Transverse colon (tissue), 4 donors: ENCODE measurements at regions not wholly inside any gene's neighbourhood (a gene's known extent, or its start where the extent isn't known, plus 50 kb on each side); places are given as distances from the start of the nearest gene placed in this dataset.

Experiments
- EP300 ChIP-seq: sonication (generic); formaldehyde crosslinking; IDR thresholded peaks from one replicate; pipeline ENCODE4 v1.6.1; 2017; ENCODE audit warnings: antibody characterized with exemption, low read depth
- POLR2A ChIP-seq: fragments of 450-650 bp; IDR thresholded peaks from one replicate; pipeline ENCODE4 v1.6.1; 2016; ENCODE audit warnings: antibody characterized with exemption, mild to moderate bottlenecking, moderate library complexity
- POLR2AphosphoS5 ChIP-seq, 3 donors: sonication (generic); formaldehyde crosslinking; IDR thresholded peaks; one replicate each; pipeline ENCODE4 v1.6.1; 2016; ENCODE audit warnings: antibody characterized with exemption in 3 of 3
- TF ChIP-seq, protein P1 (sequence below), 5 experiments: fragments of 200-600 bp in 3 of 5; fragments of 450-650 bp in 2 of 5; sonication (generic) in 3 of 5; IDR thresholded peaks; 1 replicate in 2 of 5; 2 replicates in 3 of 5; pipeline ENCODE4 v1.5.1; 2016 to 2017; ENCODE audit warnings: antibody characterized with exemption in 5 of 5, inconsistent platforms in 3 of 5, mild to moderate bottlenecking in 2 of 5, moderate library complexity in 1 of 5

GRCh38 chr12:13597837-13598236 lies 383.6 kb downstream of the GRIN2B start:
- TF ChIP-seq, protein P1, sequence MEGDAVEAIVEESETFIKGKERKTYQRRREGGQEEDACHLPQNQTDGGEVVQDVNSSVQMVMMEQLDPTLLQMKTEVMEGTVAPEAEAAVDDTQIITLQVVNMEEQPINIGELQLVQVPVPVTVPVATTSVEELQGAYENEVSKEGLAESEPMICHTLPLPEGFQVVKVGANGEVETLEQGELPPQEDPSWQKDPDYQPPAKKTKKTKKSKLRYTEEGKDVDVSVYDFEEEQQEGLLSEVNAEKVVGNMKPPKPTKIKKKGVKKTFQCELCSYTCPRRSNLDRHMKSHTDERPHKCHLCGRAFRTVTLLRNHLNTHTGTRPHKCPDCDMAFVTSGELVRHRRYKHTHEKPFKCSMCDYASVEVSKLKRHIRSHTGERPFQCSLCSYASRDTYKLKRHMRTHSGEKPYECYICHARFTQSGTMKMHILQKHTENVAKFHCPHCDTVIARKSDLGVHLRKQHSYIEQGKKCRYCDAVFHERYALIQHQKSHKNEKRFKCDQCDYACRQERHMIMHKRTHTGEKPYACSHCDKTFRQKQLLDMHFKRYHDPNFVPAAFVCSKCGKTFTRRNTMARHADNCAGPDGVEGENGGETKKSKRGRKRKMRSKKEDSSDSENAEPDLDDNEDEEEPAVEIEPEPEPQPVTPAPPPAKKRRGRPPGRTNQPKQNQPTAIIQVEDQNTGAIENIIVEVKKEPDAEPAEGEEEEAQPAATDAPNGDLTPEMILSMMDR (IDR thresholded peaks at IDR 0.05): no peak
- TF ChIP-seq POLR2AphosphoS5 (IDR thresholded peaks at IDR 0.05) (no peak), POLR2A (no peak), EP300 (no peak)
